HEK293 (cell line): ENCODE measurements at regions not wholly inside any gene's neighbourhood (a gene's known extent, or its start where the extent isn't known, plus 50 kb on each side); places are given as distances from the start of the nearest gene placed in this dataset.

ENCODE experiments used
- CTCF ChIP-seq: fragments of 450-650 bp; formaldehyde crosslinking; IDR thresholded peaks from 2 replicates; pipeline ENCODE4 v1.5.1; 2016; ENCODE audit warnings: missing biosample characterization, missing genetic modification characterization
- SETDB1 ChIP-seq: IDR thresholded peaks from one replicate; pipeline ENCODE4 v1.6.1; 2017; ENCODE audit warnings: mild to moderate bottlenecking, low read length, moderate library complexity, mixed read lengths; ENCODE audit not compliant: insufficient read length
- ZNF274 ChIP-seq, 2 experiments: fragments of 200-500 bp in 1 of 2; fragments of 450-650 bp in 1 of 2; sonication (Bioruptor generic) in 1 of 2; formaldehyde crosslinking in 1 of 2; IDR thresholded peaks; 2 replicates each; pipeline versions ENCODE4 v1.5.1 to v1.6.1; 2014 to 2016; ENCODE audit warnings: borderline replicate concordance in 1 of 2, inconsistent platforms in 1 of 2, low read length in 1 of 2, missing biosample characterization in 1 of 2, missing genetic modification characterization in 1 of 2
- ZNF37A ChIP-seq: fragments of 450-650 bp; IDR thresholded peaks from 2 replicates; pipeline ENCODE4 v1.5.1; 2018; ENCODE audit warnings: missing biosample characterization, missing genetic modification characterization

- TF ChIP-seq SETDB1, result no peak
- no peak for TF ChIP-seq ZNF274 (IDR thresholded peaks at IDR 0.05; ENCODE audit: low read length)
- no peak for TF ChIP-seq ZNF274 (tag by site-specific recombination; IDR thresholded peaks at IDR 0.05; ENCODE audit: borderline replicate concordance)
- TF ChIP-seq CTCF (tag by site-specific recombination), result no peak
- TF ChIP-seq ZNF37A (tag by site-specific recombination), result no peak
These were observed 78.9 kb downstream of the EMP1 start for GRCh38 chr12:13275241-13276085.
